Natural killer cell (primary cell): ENCODE measurements at regions not wholly inside any gene's neighbourhood (a gene's known extent, or its start where the extent isn't known, plus 50 kb on each side); places are given as distances from the start of the nearest gene placed in this dataset.

Experiments used
- ATAC-seq, 3 donors: fragments of 150-1000 bp in 2 of 3; fragments of 200-7000 bp in 1 of 3; cut with Tn5 transposase; 1 replicate in 1 of 3; 2 replicates in 2 of 3; pipeline ENCODE4 v1.10.0; 2021; ENCODE audit warnings: mild to moderate bottlenecking in 2 of 3, moderate library complexity in 2 of 3
- DNase-seq, 2 donors: peaks; one replicate each; pipeline versions ENCODE4 v3.0.0 to v3.0.0-alpha.2; 2013 to 2021; ENCODE audit warnings: mixed read lengths in 1 of 2
- H3K27ac ChIP-seq: one replicate; pipeline ENCODE4 v1.5.1; 2013; ENCODE audit warnings: mild to moderate bottlenecking, low read length
- H3K27me3 ChIP-seq: one replicate; pipeline ENCODE4 v1.6.1; 2013; ENCODE audit warnings: low read length; ENCODE audit not compliant: control insufficient read depth, insufficient read depth
- H3K36me3 ChIP-seq: one replicate; pipeline ENCODE4 v1.6.1; 2013; ENCODE audit warnings: low read length; ENCODE audit not compliant: control insufficient read depth, insufficient read depth
- H3K4me1 ChIP-seq: one replicate; pipeline ENCODE4 v1.6.1; 2013; ENCODE audit warnings: low read length; ENCODE audit not compliant: control insufficient read depth, insufficient read depth
- H3K4me3 ChIP-seq: one replicate; pipeline ENCODE4 v1.5.1; 2013; ENCODE audit warnings: low read length
- H3K9me3 ChIP-seq: one replicate; pipeline ENCODE4 v1.6.1; 2013; ENCODE audit warnings: low read length; ENCODE audit not compliant: control insufficient read depth, insufficient read depth
- H3K27ac Mint-ChIP-seq, 2 donors: one replicate each; pipeline ENCODE4 v1.8.0; 2022; ENCODE audit warnings: mild to moderate bottlenecking in 2 of 2, mixed read lengths in 2 of 2, moderate library complexity in 1 of 2
- H3K27me3 Mint-ChIP-seq, 2 donors: one replicate each; pipeline ENCODE4 v1.8.0; 2022; ENCODE audit warnings: low read depth in 2 of 2, mixed read lengths in 2 of 2
- H3K36me3 Mint-ChIP-seq: one replicate; pipeline ENCODE4 v1.8.0; 2022; ENCODE audit warnings: mixed read lengths
- H3K4me1 Mint-ChIP-seq, 2 donors: one replicate each; pipeline ENCODE4 v1.8.0; 2022; ENCODE audit warnings: mixed read lengths in 2 of 2
- H3K4me3 Mint-ChIP-seq: one replicate; pipeline ENCODE4 v1.8.0; 2022; ENCODE audit warnings: mild to moderate bottlenecking, moderate library complexity, mixed read lengths
- H3K9me3 Mint-ChIP-seq, 2 donors: one replicate each; pipeline ENCODE4 v1.8.0; 2022; ENCODE audit warnings: mixed read lengths in 2 of 2
- WGBS: methylation state at CpG from one replicate; pipeline ENCODE4 v1.1.7; 2013; ENCODE audit warnings: missing lambda C conversion rate; ENCODE audit not compliant: insufficient coverage; 5-methylcytosine and 5-hydroxymethylcytosine counted together
- intact Hi-C: fragments of 100-400 bp; cut with micrococcal nuclease; formaldehyde crosslinking; loops from one replicate; pipeline ENCODE4 v1.14.2; 2022
- TF ChIP-seq, protein P1 (sequence below): fragments of 200-600 bp; IDR thresholded peaks from one replicate; pipeline ENCODE4 v1.8.0; 2022; ENCODE audit warnings: antibody characterized with exemption

DNA sequence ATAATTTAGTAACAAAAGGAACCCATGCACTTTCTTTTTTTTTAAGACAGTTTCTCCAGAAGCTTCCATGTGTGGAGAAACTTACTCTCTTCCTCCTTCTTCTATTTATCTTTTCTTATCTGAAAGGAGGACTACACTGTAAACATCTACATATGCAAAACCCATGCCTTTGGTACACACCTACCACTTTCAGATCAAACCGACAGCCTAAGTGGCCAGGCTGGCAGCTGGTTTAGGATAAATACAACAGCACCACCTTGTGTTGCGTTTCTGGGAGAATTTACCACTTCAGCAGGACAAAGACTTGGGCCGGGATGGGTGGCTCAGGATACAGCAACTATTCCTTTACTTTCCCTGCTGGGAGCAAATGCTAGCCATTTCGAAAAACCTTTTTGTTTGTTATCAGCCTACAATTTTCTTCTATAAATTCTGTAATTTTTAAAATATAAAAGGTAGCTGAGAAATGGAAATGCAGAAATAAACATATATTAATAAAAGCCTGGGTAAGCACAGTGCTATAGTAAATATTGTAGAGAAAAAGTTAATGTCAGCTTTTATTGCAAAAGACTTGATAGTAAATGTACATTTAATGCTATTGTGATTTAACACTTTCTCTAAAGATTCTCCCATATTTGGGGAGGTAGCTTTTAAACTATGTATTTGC, 94.0 kb upstream of the RFC3 start:
- WGBS, result 7% methylated on average over 3 of the region's 4 CpGs
- peak overlapping the region in 1 of 2 donors; percentile 21 for H3K27ac Mint-ChIP-seq
- Histone ChIP-seq H3K27me3 (no peaks in the 10 kb centered on the region), H3K4me1 (no peaks in the 10 kb centered on the region), H3K27ac (no peak overlapping the region), H3K9me3 (no peaks in the 10 kb centered on the region), H3K36me3 (no peaks in the 10 kb centered on the region), H3K4me3 (no peak overlapping the region)
- H3K4me3 Mint-ChIP-seq, result no peak overlapping the region
- TF ChIP-seq, protein P1, sequence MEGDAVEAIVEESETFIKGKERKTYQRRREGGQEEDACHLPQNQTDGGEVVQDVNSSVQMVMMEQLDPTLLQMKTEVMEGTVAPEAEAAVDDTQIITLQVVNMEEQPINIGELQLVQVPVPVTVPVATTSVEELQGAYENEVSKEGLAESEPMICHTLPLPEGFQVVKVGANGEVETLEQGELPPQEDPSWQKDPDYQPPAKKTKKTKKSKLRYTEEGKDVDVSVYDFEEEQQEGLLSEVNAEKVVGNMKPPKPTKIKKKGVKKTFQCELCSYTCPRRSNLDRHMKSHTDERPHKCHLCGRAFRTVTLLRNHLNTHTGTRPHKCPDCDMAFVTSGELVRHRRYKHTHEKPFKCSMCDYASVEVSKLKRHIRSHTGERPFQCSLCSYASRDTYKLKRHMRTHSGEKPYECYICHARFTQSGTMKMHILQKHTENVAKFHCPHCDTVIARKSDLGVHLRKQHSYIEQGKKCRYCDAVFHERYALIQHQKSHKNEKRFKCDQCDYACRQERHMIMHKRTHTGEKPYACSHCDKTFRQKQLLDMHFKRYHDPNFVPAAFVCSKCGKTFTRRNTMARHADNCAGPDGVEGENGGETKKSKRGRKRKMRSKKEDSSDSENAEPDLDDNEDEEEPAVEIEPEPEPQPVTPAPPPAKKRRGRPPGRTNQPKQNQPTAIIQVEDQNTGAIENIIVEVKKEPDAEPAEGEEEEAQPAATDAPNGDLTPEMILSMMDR, result peak; percentile 34
- no peaks in the 10 kb centered on the region for H3K9me3 Mint-ChIP-seq
- intact Hi-C loops, result loop anchor here (1.0 kb wide), 1 partner anchor 496 kb away; no protein-coding TSS in a partner anchor
- H3K4me1 Mint-ChIP-seq, result peaks cover 15 to 21% of the 10 kb centered on the region in 2 donors
- no peaks in the 10 kb centered on the region for H3K36me3 Mint-ChIP-seq
- peak; percentile 54 to 76 (median 73) for ATAC-seq
- DNase-seq, result peak in 1 of 2 donors; percentile 85
- no peaks in the 10 kb centered on the region for H3K27me3 Mint-ChIP-seq

DNA sequence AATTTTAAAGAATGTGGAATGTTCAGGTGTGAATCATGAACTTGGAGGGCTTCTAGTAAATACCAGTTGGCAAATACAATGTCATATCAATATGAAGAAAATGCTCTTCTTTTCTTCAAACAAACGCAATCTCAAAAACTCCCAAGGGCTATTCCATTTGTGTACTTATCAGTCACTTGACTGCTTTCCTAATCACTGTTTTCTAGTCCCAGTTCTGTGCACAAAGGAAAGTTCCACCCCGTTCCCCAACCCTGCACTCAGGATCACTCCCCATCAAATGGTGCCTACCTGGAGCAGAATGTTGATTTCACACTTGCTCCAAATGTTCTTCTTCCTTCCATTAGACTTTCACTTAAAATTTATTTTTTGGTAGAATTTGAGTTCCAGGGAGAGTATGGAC, 92.6 kb upstream of the RFC3 start:
- 97% methylated on average over 2 of the region's 2 CpGs for WGBS
- no peaks in the 10 kb centered on the region for H3K4me1 ChIP-seq
- no peak overlapping the region for H3K27ac Mint-ChIP-seq
- H3K4me3 Mint-ChIP-seq, result no peak overlapping the region
- peaks cover 20 to 21% of the 10 kb centered on the region in 2 donors for H3K4me1 Mint-ChIP-seq
- no peak overlapping the region for H3K4me3 ChIP-seq
- H3K9me3 Mint-ChIP-seq, result no peaks in the 10 kb centered on the region
- H3K27ac ChIP-seq, result no peak overlapping the region
- H3K27me3 ChIP-seq, result no peaks in the 10 kb centered on the region
- no peak for ATAC-seq
- no peaks in the 10 kb centered on the region for H3K36me3 Mint-ChIP-seq
- H3K36me3 ChIP-seq, result no peaks in the 10 kb centered on the region
- no peak for DNase-seq
- intact Hi-C loops, result no loop called here
- TF ChIP-seq, protein P1, result no peak
- no peaks in the 10 kb centered on the region for H3K27me3 Mint-ChIP-seq
- H3K9me3 ChIP-seq, result no peaks in the 10 kb centered on the region

DNA sequence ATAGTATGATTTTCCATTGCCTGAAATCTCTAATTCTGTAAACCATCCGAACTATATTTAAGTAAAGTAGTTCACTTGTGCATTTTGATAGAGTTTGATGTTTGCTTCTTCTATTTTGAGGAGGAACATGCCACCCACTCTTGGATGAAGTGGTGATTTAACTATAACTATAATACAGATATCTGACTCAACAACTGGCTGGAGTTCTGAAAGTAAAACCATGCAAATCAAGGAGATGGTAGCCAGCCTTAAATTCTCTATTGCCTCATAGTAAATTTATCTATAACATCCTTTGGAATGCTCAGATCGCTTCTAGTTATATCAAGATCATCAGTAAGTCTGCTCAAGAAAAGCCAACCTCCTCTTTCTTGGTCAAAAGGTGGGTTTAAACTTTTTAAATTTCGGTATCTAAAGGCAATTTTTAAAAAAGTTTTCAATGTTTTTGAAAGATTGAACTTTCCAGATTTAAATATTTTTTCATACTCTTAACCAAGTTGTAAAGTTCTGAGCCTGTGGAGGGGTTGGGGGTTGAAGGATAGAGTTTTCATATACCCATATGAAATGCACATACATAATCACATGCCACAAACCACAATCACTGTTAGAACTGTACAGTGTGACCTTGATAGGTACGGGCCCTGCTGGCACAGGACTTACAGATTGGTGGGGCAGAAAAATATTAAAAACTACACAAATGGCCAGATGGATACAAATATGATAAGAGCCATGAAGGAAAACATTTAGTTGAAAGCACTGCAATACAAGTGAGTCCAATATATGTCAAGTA, 90.5 kb upstream of the RFC3 start:
- ATAC-seq (no peak), DNase-seq (no peak)
- H3K4me1 ChIP-seq, result no peaks in the 10 kb centered on the region
- intact Hi-C loops, result no loop called here
- H3K4me1 Mint-ChIP-seq, result peaks cover 11 to 14% of the 10 kb centered on the region in 2 donors
- no peaks in the 10 kb centered on the region for H3K36me3 Mint-ChIP-seq
- H3K27ac Mint-ChIP-seq, result no peak overlapping the region
- no peaks in the 10 kb centered on the region for H3K27me3 ChIP-seq
- no peak overlapping the region for H3K27ac ChIP-seq
- no CpG with 5 or more reads among the region's 4 CpGs for WGBS
- H3K4me3 Mint-ChIP-seq, result no peak overlapping the region
- H3K9me3 ChIP-seq, result no peaks in the 10 kb centered on the region
- TF ChIP-seq, protein P1, result no peak
- no peaks in the 10 kb centered on the region for H3K27me3 Mint-ChIP-seq
- no peak overlapping the region for H3K4me3 ChIP-seq
- H3K36me3 ChIP-seq, result no peaks in the 10 kb centered on the region
- H3K9me3 Mint-ChIP-seq, result no peaks in the 10 kb centered on the region
